ENCODE measurements at regions not wholly inside any gene's neighbourhood (a gene's known extent, or its start where the extent isn't known, plus 50 kb on each side); places are given as distances from the start of the nearest gene placed in this dataset.

GRCh38 chr2:215517391-215517790, 81.5 kb upstream of the FN1 start:
- no peak overlapping the region for H3K4me2 ChIP-seq (ENCODE audit: low read length)
- H4K20me1 ChIP-seq (ENCODE audit: low read length) = no peaks in the 10 kb centered on the region
- TF ChIP-seq CTCF (conservative IDR thresholded peaks at IDR 0.05; ENCODE audit: low read depth, low read length) (no peak), EZH2phosphoT487 (IDR thresholded peaks at IDR 0.05; ENCODE audit: borderline replicate concordance, low read length) (no peak), EZH2 (IDR thresholded peaks at IDR 0.05; ENCODE audit: low read length, unreplicated experiment) (no peak)
- ATAC-seq (no peak), DNase-seq (no peak)
- H3K4me1 ChIP-seq (ENCODE audit: insufficient read depth, low read length) = no peaks in the 10 kb centered on the region
- no peak overlapping the region for H3K9ac ChIP-seq (ENCODE audit: low read length)
- H3K36me3 ChIP-seq (ENCODE audit: low read depth, low read length) = no peaks in the 10 kb centered on the region
- ChIA-PET CTCF (no interaction called here), POLR2A (ENCODE audit: unreplicated experiment) (no interaction called here)
- no peaks in the 10 kb centered on the region for H3K27me3 ChIP-seq (ENCODE audit: low read length)
- no peaks in the 10 kb centered on the region for H3K79me2 ChIP-seq (ENCODE audit: low read length)
- H3K9me2 ChIP-seq (replicated peaks; ENCODE audit: low read length) = no peaks in the 10 kb centered on the region
- no peaks in the 10 kb centered on the region for H3F3A ChIP-seq (ENCODE audit: low read length, unreplicated experiment)
- no peak overlapping the region for H2AFZ ChIP-seq (ENCODE audit: low read length)
- no TSS peak for BruUV-seq (replicated peaks)
- no peak overlapping the region for H3K4me3 ChIP-seq (ENCODE audit: low read length)
- H3K9me3 ChIP-seq (ENCODE audit: low read length) = no peaks in the 10 kb centered on the region
- intact Hi-C loops (cut with micrococcal nuclease) = no loop called here
- no peak overlapping the region for H3K27ac ChIP-seq (ENCODE audit: low read length)

GRCh38 chr2:215514516-215514915, 78.6 kb upstream of the FN1 start:
- no peak overlapping the region for H2AFZ ChIP-seq (ENCODE audit: low read length)
- no peak overlapping the region for H3K4me2 ChIP-seq (ENCODE audit: low read length)
- no peaks in the 10 kb centered on the region for H3K36me3 ChIP-seq (ENCODE audit: low read depth, low read length)
- CTCF ChIA-PET = no interaction called here
- TF ChIP-seq CTCF (conservative IDR thresholded peaks at IDR 0.05; ENCODE audit: low read depth, low read length) (no peak), EZH2 (IDR thresholded peaks at IDR 0.05; ENCODE audit: low read length, unreplicated experiment) (no peak), EZH2phosphoT487 (IDR thresholded peaks at IDR 0.05; ENCODE audit: borderline replicate concordance, low read length) (no peak)
- POLR2A ChIA-PET (ENCODE audit: unreplicated experiment) = no interaction called here
- DNase-seq (no peak), ATAC-seq (no peak)
- BruUV-seq (replicated peaks) = no TSS peak
- H3K9ac ChIP-seq (ENCODE audit: low read length) = no peak overlapping the region
- no peaks in the 10 kb centered on the region for H3K4me1 ChIP-seq (ENCODE audit: insufficient read depth, low read length)
- no peaks in the 10 kb centered on the region for H3K9me2 ChIP-seq (replicated peaks; ENCODE audit: low read length)
- H3K27ac ChIP-seq (ENCODE audit: low read length) = no peak overlapping the region
- H4K20me1 ChIP-seq (ENCODE audit: low read length) = no peaks in the 10 kb centered on the region
- intact Hi-C loops (cut with micrococcal nuclease) = no loop called here
- H3K27me3 ChIP-seq (ENCODE audit: low read length) = no peaks in the 10 kb centered on the region
- H3F3A ChIP-seq (ENCODE audit: low read length, unreplicated experiment) = no peaks in the 10 kb centered on the region
- H3K79me2 ChIP-seq (ENCODE audit: low read length) = no peaks in the 10 kb centered on the region
- H3K9me3 ChIP-seq (ENCODE audit: low read length) = no peaks in the 10 kb centered on the region
- no peak overlapping the region for H3K4me3 ChIP-seq (ENCODE audit: low read length)

DNA sequence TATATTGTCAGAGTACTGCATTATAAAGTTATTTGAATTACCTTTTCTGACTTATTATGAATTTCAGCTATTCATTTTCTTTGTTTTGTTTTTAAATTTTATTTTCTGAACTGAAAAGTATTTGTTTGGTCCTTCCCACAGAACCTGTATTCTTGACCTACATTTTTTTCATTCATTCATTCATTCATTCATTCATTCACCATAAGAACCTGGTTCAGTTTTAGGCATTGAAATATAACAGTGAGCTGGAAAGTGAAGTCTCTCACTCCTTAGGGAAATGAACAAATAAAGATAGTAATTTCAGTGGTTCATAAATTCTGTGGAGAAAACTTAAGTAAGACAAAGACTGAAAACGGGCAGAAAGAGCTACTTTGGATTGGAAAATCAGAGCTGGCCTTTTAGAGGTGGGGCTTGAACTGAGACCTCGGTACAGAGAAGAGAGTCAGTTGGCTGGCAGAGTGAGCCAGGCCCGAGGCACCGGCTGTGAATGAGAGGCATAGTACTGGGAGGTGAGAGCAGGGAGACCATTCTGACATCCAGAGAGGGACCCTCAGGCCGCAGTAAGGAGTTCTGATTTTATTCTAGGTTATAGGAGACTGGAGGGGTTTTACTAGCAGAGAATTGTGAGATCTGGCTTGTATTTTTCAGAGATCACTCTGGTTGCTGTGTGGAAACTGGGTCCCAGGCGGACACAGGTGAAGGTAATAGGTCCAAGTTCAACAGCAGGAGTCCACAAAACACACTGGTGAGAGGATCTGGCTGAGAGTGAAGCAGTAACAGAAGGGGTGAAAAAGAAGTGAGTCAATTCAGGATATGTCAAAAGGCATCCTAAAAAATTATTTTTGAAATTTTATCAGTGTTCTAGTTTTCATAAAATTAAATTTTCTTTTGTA, 75.8 kb upstream of the FN1 start:
- no peak overlapping the region for H3K4me3 ChIP-seq (ENCODE audit: low read length)
- no peaks in the 10 kb centered on the region for H3F3A ChIP-seq (ENCODE audit: low read length, unreplicated experiment)
- no peaks in the 10 kb centered on the region for H3K36me3 ChIP-seq (ENCODE audit: low read depth, low read length)
- ATAC-seq (no peak), DNase-seq (no peak)
- H3K9me2 ChIP-seq (replicated peaks; ENCODE audit: low read length) = no peaks in the 10 kb centered on the region
- 0 out of 2 replicates have a peak overlapping the region, but pooled peaks have one; percentile 3 for H2AFZ ChIP-seq (ENCODE audit: low read length)
- no peaks in the 10 kb centered on the region for H3K9me3 ChIP-seq (ENCODE audit: low read length)
- no TSS peak for BruUV-seq (replicated peaks)
- no peak overlapping the region for H3K9ac ChIP-seq (ENCODE audit: low read length)
- intact Hi-C loops (cut with micrococcal nuclease) = no loop called here
- ChIA-PET POLR2A (ENCODE audit: unreplicated experiment) (no interaction called here), CTCF (no interaction called here)
- H4K20me1 ChIP-seq (ENCODE audit: low read length) = no peaks in the 10 kb centered on the region
- no peak overlapping the region for H3K27ac ChIP-seq (ENCODE audit: low read length)
- TF ChIP-seq EZH2phosphoT487 (IDR thresholded peaks at IDR 0.05; ENCODE audit: borderline replicate concordance, low read length) (no peak), EZH2 (IDR thresholded peaks at IDR 0.05; ENCODE audit: low read length, unreplicated experiment) (no peak), CTCF (conservative IDR thresholded peaks at IDR 0.05; ENCODE audit: low read depth, low read length) (no peak)
- no peaks in the 10 kb centered on the region for H3K79me2 ChIP-seq (ENCODE audit: low read length)
- H3K27me3 ChIP-seq (ENCODE audit: low read length) = no peaks in the 10 kb centered on the region
- no peaks in the 10 kb centered on the region; the same call in 1 of the 2 replicates for H3K4me1 ChIP-seq (ENCODE audit: insufficient read depth, low read length)
- no peak overlapping the region for H3K4me2 ChIP-seq (ENCODE audit: low read length)
